ENCODE measurements at regions not wholly inside any gene's neighbourhood (a gene's known extent, or its start where the extent isn't known, plus 50 kb on each side); places are given as distances from the start of the nearest gene placed in this dataset.

GRCh38 chr5:152016421-152016820, 91.8 kb upstream of the GLRA1 start:
- H3K4me3 ChIP-seq (ENCODE audit: low read depth, low read length), result no peak overlapping the region
- TF ChIP-seq CTCF (IDR thresholded peaks at IDR 0.05; ENCODE audit: low read depth, low read length), result no peak

DNA sequence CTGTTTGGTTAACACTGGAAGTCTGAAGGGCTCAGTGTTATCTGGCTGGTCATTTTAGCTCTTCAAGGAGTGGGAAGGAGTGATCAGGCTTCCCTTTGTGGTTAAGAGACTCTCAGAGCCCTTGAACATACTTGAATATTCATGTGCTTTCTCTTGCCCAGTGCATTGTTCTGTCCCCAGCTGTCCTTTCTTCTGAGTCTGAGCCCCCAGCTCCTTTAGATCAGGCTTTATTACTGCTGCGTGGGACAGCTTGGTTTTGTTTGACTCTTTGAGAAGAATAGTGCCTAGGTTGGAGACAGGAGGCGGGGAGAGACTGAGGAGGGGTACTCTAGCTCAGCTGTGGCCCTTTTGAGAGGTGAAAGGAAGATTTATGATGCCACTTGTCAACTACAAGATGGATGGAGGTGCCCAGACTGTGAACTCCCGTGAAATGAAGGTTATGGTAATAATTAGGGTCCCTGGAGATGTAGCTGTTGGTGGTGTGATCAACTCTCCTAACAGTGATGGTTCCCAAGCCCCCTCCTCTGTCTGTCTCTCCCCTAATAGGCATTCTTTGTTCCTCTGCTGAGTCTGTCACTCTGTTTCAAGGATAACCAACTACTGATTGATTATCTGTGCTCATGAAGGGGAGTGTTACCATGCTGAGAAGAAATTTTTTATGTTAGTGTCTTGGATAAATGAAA, 83.1 kb upstream of the GLRA1 start:
- no peak overlapping the region for H3K4me3 ChIP-seq (ENCODE audit: low read depth, low read length)
- no peak for TF ChIP-seq CTCF (IDR thresholded peaks at IDR 0.05; ENCODE audit: low read depth, low read length)

DNA sequence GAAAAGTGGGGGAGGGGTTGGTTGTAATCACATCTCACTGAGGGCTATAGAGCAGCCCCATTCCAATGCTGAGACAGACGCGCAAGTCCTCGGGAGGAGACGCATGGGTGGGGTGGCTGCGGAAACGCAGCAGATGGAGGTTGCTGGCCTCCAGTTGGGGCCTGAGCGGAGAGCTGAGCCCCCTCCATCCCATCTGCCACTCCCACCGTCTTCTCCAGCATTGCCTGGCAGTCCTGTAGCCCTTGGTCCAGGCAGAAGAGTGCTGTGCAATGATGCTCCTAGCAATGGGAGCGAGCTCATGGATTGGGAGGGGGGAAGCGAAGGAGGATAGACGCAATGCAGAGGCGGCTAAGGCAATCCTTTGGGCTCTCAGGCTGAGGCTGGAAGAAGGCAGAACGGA, 79.4 kb upstream of the GLRA1 start:
- TF ChIP-seq CTCF (IDR thresholded peaks at IDR 0.05; ENCODE audit: low read depth, low read length), result no peak

More for the DNA sequence above, 79.4 kb upstream of the GLRA1 start:
- no peak overlapping the region for H3K4me3 ChIP-seq (ENCODE audit: low read depth, low read length)
